Activated T-cell treated with anti-CD3 and anti-CD28 coated beads, Interleukin-2, amount 50 U/mL, for 48 hours (primary cell): ENCODE measurements at regions not wholly inside any gene's neighbourhood (a gene's known extent, or its start where the extent isn't known, plus 50 kb on each side); places are given as distances from the start of the nearest gene placed in this dataset.

Experiments used
- DNase-seq, 2 experiments: peaks; one replicate each; pipeline ENCODE4 v3.0.0-alpha.2; 2020

- no peak for DNase-seq
These were observed 111.0 kb upstream of the TNRC6C start for GRCh38 chr17:77847221-77848085.

- no peak for DNase-seq
These were observed 110.2 kb upstream of the TNRC6C start for GRCh38 chr17:77848257-77848656.

- no peak for DNase-seq
These were observed 109.3 kb upstream of the TNRC6C start for GRCh38 chr17:77849239-77849638.

- DNase-seq: no peak
These were observed 106.6 kb upstream of the TNRC6C start for GRCh38 chr17:77851921-77852320.

- DNase-seq: no peak
These were observed 105.8 kb upstream of the TNRC6C start for GRCh38 chr17:77852731-77853130.

- DNase-seq: no peak
These were observed 105.1 kb upstream of the TNRC6C start for GRCh38 chr17:77853191-77853977.

GRCh38 chr17:77854083-77854758 is 104.3 kb upstream of the TNRC6C start:
- no peak for DNase-seq

- DNase-seq: no peak
These were observed 103.5 kb upstream of the TNRC6C start for GRCh38 chr17:77854759-77855745.

GRCh38 chr17:77856551-77857305 is 101.8 kb upstream of the TNRC6C start:
- no peak for DNase-seq

- no peak for DNase-seq
These were observed 101.3 kb upstream of the TNRC6C start for GRCh38 chr17:77857306-77857555.

- DNase-seq: no peak
These were observed 100.9 kb upstream of the TNRC6C start for GRCh38 chr17:77857613-77858012.

GRCh38 chr17:77858291-77859034 is 100.0 kb upstream of the TNRC6C start:
- no peak for DNase-seq

- no peak for DNase-seq
These were observed 99.3 kb upstream of the TNRC6C start for GRCh38 chr17:77859035-77859810.

- no peak for DNase-seq
These were observed 97.3 kb upstream of the TNRC6C start for GRCh38 chr17:77861133-77861695.

- no peak for DNase-seq
These were observed 96.4 kb upstream of the TNRC6C start for GRCh38 chr17:77861981-77862645.

GRCh38 chr17:77862890-77863813 is 95.4 kb upstream of the TNRC6C start:
- no peak for DNase-seq

- no peak for DNase-seq
These were observed 94.7 kb upstream of the TNRC6C start for GRCh38 chr17:77863814-77864161.
